ENCODE measurements at regions not wholly inside any gene's neighbourhood (a gene's known extent, or its start where the extent isn't known, plus 50 kb on each side); places are given as distances from the start of the nearest gene placed in this dataset.

- H2AK5ac ChIP-seq (ENCODE audit: low read depth, low read length), result no peak overlapping the region
- no peaks in the 10 kb centered on the region for H4K20me1 ChIP-seq (replicated peaks in 1 of 2; ENCODE audit: control insufficient read depth in 1 of 2, insufficient read depth in 2 of 2, low read length in 2 of 2)
- no peak overlapping the region for H4K5ac ChIP-seq (ENCODE audit: insufficient read length, low read depth, low read length)
- no peak overlapping the region; the same call in 1 of the 2 replicates for H4K8ac ChIP-seq (ENCODE audit: extremely low read depth, insufficient read depth, low read length)
- H3K14ac ChIP-seq (ENCODE audit: insufficient read length), result no peak overlapping the region
- no peak overlapping the region for H3K9ac ChIP-seq (replicated peaks in 1 of 4; ENCODE audit: extremely low read depth in 1 of 4, low read depth in 3 of 4, low read length in 3 of 4)
- no peak overlapping the region for H2BK120ac ChIP-seq (replicated peaks; ENCODE audit: low read depth, low read length)
- no peak overlapping the region for H2AFZ ChIP-seq (ENCODE audit: low read length)
- FAIRE-seq (no peak), DNase-seq (ENCODE audit: low read depth in 1 of 2, low spot score in 2 of 2) (no peak)
- no peak overlapping the region for H4K91ac ChIP-seq (replicated peaks; ENCODE audit: insufficient read length, low read length)
- H3K9me3 ChIP-seq (ENCODE audit: insufficient read depth in 2 of 2, low read depth in 1 of 2, low read length in 1 of 2), result no peaks in the 10 kb centered on the region
- H3K27me3 ChIP-seq (replicated peaks in 1 of 4; ENCODE audit: control insufficient read depth in 3 of 4, extremely low read depth in 1 of 4, insufficient read depth in 3 of 4, low read length in 3 of 4), result no peaks in the 10 kb centered on the region
- H2BK20ac ChIP-seq (ENCODE audit: low read length), result no peak overlapping the region
- no peaks in the 10 kb centered on the region for H3K79me1 ChIP-seq (ENCODE audit: low read depth, low read length)
- H2BK5ac ChIP-seq (ENCODE audit: low read depth, low read length), result no peak overlapping the region
- no peak overlapping the region for H3K23ac ChIP-seq (ENCODE audit: insufficient read length)
- no peaks in the 10 kb centered on the region for H3K23me2 ChIP-seq (ENCODE audit: low read depth, low read length)
- no peak overlapping the region for H3K4me3 ChIP-seq (ENCODE audit: extremely low read depth in 1 of 4, insufficient read depth in 2 of 4, low read depth in 3 of 4, low read length in 4 of 4)
- H3K4me2 ChIP-seq (ENCODE audit: insufficient read depth in 1 of 2, low read depth in 2 of 2, low read length in 2 of 2), result no peak overlapping the region
- POLR2A ChIA-PET (ENCODE audit: partially characterized antibody), result no interaction called here
- no peak overlapping the region for H2BK12ac ChIP-seq (ENCODE audit: low read depth, low read length)
- no peak overlapping the region for H2BK15ac ChIP-seq (ENCODE audit: low read length)
- TF ChIP-seq HDAC2 (IDR thresholded peaks at IDR 0.05; ENCODE audit: borderline replicate concordance in 1 of 2, low read depth in 2 of 2, low read length in 2 of 2) (no peak), POLR2AphosphoS5 (IDR thresholded peaks at IDR 0.05; ENCODE audit: low read depth, low read length) (no peak), BACH1 (IDR thresholded peaks at IDR 0.05; ENCODE audit: low read length) (no peak), PHF8 (conservative IDR thresholded peaks at IDR 0.05; ENCODE audit: low read depth, low read length) (no peak), POU5F1 (IDR thresholded peaks at IDR 0.05; ENCODE audit: low read depth, low read length) (no peak), EZH2 (IDR thresholded peaks at IDR 0.05; ENCODE audit: low read depth, low read length, severe bottlenecking) (no peak), MAX (IDR thresholded peaks at IDR 0.05) (no peak), MAFK (IDR thresholded peaks at IDR 0.05; ENCODE audit: low read depth, low read length) (no peak), TAF1 (IDR thresholded peaks at IDR 0.05; ENCODE audit: low read depth, low read length) (no peak)
- no peak overlapping the region for H3K56ac ChIP-seq (replicated peaks; ENCODE audit: insufficient read length, low read depth, low read length)
- H3K4me1 ChIP-seq (replicated peaks in 1 of 4; ENCODE audit: control insufficient read depth in 3 of 4, insufficient read depth in 4 of 4, low read length in 3 of 4), result no peaks in the 10 kb centered on the region
- no peaks in the 10 kb centered on the region for H3K36me3 ChIP-seq (ENCODE audit: control insufficient read depth in 2 of 4, insufficient read depth in 4 of 4, low read length in 3 of 4)
- H3K18ac ChIP-seq (ENCODE audit: extremely low read depth, low read length), result no peak overlapping the region
- no peak overlapping the region for H3K4ac ChIP-seq (replicated peaks; ENCODE audit: insufficient read length, low read depth, low read length)
- 87% methylated on average over 9 of the region's 9 CpGs; no CpG with 5 or more reads in 1 of the 2 experiments for WGBS, 2 experiments (ENCODE audit: extremely low coverage in 1 of 2, insufficient coverage in 1 of 2, insufficient read length in 1 of 2, insufficient replicate concordance in 2 of 2, low coverage in 1 of 2, low lambda C conversion rate in 2 of 2, missing lambda C conversion rate in 1 of 2)
- H3K79me2 ChIP-seq (ENCODE audit: control insufficient read depth in 1 of 2, insufficient read depth in 2 of 2, low read length in 2 of 2), result no peaks in the 10 kb centered on the region
- CTCF ChIA-PET (ENCODE audit: partially characterized antibody), result interaction anchor here (1.2 to 1.7 kb wide), 3 partner anchors 14 to 475 kb away, joined by 3 to 4 read pairs (median 4); no protein-coding TSS in a partner anchor
- no peak overlapping the region for H3K27ac ChIP-seq (ENCODE audit: low read depth, low read length)
These were observed 318.9 kb downstream of the CXCL12 start for GRCh38 chr10:44065788-44066526.

Measured in H1 (cell line).